Panc1 (cell line): ENCODE measurements at regions not wholly inside any gene's neighbourhood (a gene's known extent, or its start where the extent isn't known, plus 50 kb on each side); places are given as distances from the start of the nearest gene placed in this dataset.

Source experiments
- CTCF ChIP-seq: fragments of 450-650 bp; IDR thresholded peaks from 2 replicates; pipeline ENCODE4 v1.5.1; 2017; ENCODE audit warnings: mild to moderate bottlenecking
- POLR2AphosphoS5 ChIP-seq: IDR thresholded peaks from 2 replicates; pipeline ENCODE4 v1.6.1; 2012; ENCODE audit warnings: mild to moderate bottlenecking, low read depth, low read length, moderate library complexity

GRCh38 chr3:177878192-177878591 is 658.0 kb upstream of the KCNMB2 start:
- TF ChIP-seq CTCF (no peak), POLR2AphosphoS5 (no peak)
